PC-9 (cell line): ENCODE measurements at regions not wholly inside any gene's neighbourhood (a gene's known extent, or its start where the extent isn't known, plus 50 kb on each side); places are given as distances from the start of the nearest gene placed in this dataset.

Source experiments
- BruUV-seq: library from RNA; stranded (reverse); fragments of 400-500 nt; replicated peaks from 2 replicates; lab custom pipeline; 2021; lab: Mats Ljungman, UMichigan
- CTCF ChIA-PET: fragments of 300-600 bp; sonication (Branson Sonifier 250); formaldehyde crosslinking; loops from one replicate; lab custom pipeline; 2022; ENCODE audit warnings: antibody characterized with exemption; lab: Charles Lee
- POLR2A ChIA-PET: fragments of 300-600 bp; sonication (Branson Sonifier 250); formaldehyde crosslinking; loops from one replicate; lab custom pipeline; 2022; ENCODE audit warnings: antibody characterized with exemption; ENCODE audit not compliant: unreplicated experiment; lab: Charles Lee
- DNase-seq, 2 experiments: peaks; one replicate each; pipeline versions ENCODE4 v3.0.0 to v3.0.0-alpha.2; 2015 to 2022; ENCODE audit warnings: mixed read lengths in 1 of 2
- H2AFZ ChIP-seq: fragments of 200-600 bp; sonication (generic); 2 replicates; pipeline ENCODE4 v1.8.1; 2017; ENCODE audit warnings: antibody characterized with exemption
- H3F3A ChIP-seq: fragments of 200-600 bp; sonication (generic); 2 replicates; pipeline ENCODE4 v1.8.1; 2017; ENCODE audit warnings: antibody characterized with exemption, mild to moderate bottlenecking, low read depth; ENCODE audit not compliant: insufficient read depth
- H3K27ac ChIP-seq: fragments of 200-600 bp; sonication (generic); 2 replicates; pipeline ENCODE4 v1.6.1; 2016; ENCODE audit warnings: mixed run types
- H3K27me3 ChIP-seq: fragments of 200-600 bp; sonication (generic); 2 replicates; pipeline ENCODE4 v1.6.1; 2016; ENCODE audit warnings: low read depth, mixed run types; ENCODE audit not compliant: insufficient read depth
- H3K36me3 ChIP-seq: fragments of 200-600 bp; sonication (generic); 2 replicates; pipeline ENCODE4 v1.6.1; 2016; ENCODE audit warnings: low read depth, mixed run types
- H3K4me1 ChIP-seq: fragments of 200-600 bp; sonication (generic); replicated peaks from 2 replicates; pipeline ENCODE4 v1.6.1; 2016; ENCODE audit warnings: mixed run types; ENCODE audit not compliant: insufficient read depth
- H3K4me2 ChIP-seq: fragments of 200-600 bp; sonication (generic); 2 replicates; pipeline ENCODE4 v1.6.1; 2017; ENCODE audit warnings: mixed run types
- H3K4me3 ChIP-seq: fragments of 200-600 bp; sonication (generic); 2 replicates; pipeline ENCODE4 v1.6.1; 2016; ENCODE audit warnings: mixed run types
- H3K79me2 ChIP-seq: fragments of 200-600 bp; sonication (generic); 2 replicates; pipeline ENCODE4 v1.6.1; 2017; ENCODE audit warnings: low read depth, mixed run types
- H3K9me2 ChIP-seq: fragments of 200-600 bp; sonication (generic); 2 replicates; pipeline ENCODE4 v1.8.1; 2017; ENCODE audit warnings: mild to moderate bottlenecking; ENCODE audit not compliant: insufficient read depth
- H3K9me3 ChIP-seq: fragments of 200-600 bp; sonication (generic); 2 replicates; pipeline ENCODE4 v1.8.1; 2016; ENCODE audit warnings: low read depth; ENCODE audit not compliant: insufficient read depth
- H4K20me1 ChIP-seq: fragments of 200-600 bp; sonication (generic); 2 replicates; pipeline ENCODE4 v1.8.1; 2017; ENCODE audit not compliant: insufficient read depth
- EZH2 ChIP-seq: fragments of 200-600 bp; sonication (generic); IDR thresholded peaks from 2 replicates; pipeline ENCODE4 v1.8.0; 2017; ENCODE audit warnings: antibody characterized with exemption, low read depth
- intact Hi-C: fragments of 100-400 bp; cut with micrococcal nuclease; formaldehyde crosslinking; loops from one replicate; pipeline ENCODE4 v1.10.0; 2022; ENCODE audit not compliant: unreplicated experiment
- TF ChIP-seq, protein P1 (sequence below): fragments of 200-600 bp; sonication (generic); conservative IDR thresholded peaks from 2 replicates; pipeline ENCODE4 v1.6.1; 2017; ENCODE audit warnings: mixed run types, antibody characterized with exemption, mild to moderate bottlenecking, moderate library complexity

DNA sequence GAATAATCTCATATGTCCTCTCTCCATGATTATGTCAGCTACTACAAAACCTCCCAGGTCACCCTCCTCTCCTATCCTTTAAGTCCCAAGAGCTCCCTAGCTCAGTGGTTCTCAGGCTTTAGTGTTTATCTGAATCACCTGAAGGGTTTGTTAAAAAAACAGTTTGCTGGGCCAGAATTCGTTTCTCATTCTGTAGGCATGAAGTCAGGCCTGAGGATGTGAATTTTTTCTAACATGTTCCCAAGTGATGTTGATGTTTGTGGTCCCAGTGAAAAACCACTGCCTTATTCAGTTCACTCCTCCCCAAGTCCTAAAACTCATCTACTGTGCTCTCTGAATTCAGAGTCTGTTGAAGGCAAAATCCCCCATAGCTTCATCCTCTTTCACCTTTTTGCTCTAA lies 241.4 kb downstream of the ETNK1 start:
- H3K27ac ChIP-seq, result no peak overlapping the region
- no TSS peak for BruUV-seq
- no peaks in the 10 kb centered on the region for H3F3A ChIP-seq
- no peaks in the 10 kb centered on the region for H3K9me3 ChIP-seq
- H4K20me1 ChIP-seq, result no peaks in the 10 kb centered on the region
- no peaks in the 10 kb centered on the region for H3K36me3 ChIP-seq
- no peak overlapping the region for H2AFZ ChIP-seq
- no peaks in the 10 kb centered on the region for H3K79me2 ChIP-seq
- peaks cover 15% of the 10 kb centered on the region for H3K27me3 ChIP-seq
- intact Hi-C loops, result no loop called here
- no peak for DNase-seq
- TF ChIP-seq, protein P1, sequence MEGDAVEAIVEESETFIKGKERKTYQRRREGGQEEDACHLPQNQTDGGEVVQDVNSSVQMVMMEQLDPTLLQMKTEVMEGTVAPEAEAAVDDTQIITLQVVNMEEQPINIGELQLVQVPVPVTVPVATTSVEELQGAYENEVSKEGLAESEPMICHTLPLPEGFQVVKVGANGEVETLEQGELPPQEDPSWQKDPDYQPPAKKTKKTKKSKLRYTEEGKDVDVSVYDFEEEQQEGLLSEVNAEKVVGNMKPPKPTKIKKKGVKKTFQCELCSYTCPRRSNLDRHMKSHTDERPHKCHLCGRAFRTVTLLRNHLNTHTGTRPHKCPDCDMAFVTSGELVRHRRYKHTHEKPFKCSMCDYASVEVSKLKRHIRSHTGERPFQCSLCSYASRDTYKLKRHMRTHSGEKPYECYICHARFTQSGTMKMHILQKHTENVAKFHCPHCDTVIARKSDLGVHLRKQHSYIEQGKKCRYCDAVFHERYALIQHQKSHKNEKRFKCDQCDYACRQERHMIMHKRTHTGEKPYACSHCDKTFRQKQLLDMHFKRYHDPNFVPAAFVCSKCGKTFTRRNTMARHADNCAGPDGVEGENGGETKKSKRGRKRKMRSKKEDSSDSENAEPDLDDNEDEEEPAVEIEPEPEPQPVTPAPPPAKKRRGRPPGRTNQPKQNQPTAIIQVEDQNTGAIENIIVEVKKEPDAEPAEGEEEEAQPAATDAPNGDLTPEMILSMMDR, result no peak
- TF ChIP-seq EZH2, result no peak
- no peaks in the 10 kb centered on the region for H3K4me1 ChIP-seq
- H3K4me2 ChIP-seq, result no peak overlapping the region
- H3K9me2 ChIP-seq, result no peaks in the 10 kb centered on the region
- ChIA-PET POLR2A (no interaction called here), CTCF (no interaction called here)
- no peak overlapping the region for H3K4me3 ChIP-seq

DNA sequence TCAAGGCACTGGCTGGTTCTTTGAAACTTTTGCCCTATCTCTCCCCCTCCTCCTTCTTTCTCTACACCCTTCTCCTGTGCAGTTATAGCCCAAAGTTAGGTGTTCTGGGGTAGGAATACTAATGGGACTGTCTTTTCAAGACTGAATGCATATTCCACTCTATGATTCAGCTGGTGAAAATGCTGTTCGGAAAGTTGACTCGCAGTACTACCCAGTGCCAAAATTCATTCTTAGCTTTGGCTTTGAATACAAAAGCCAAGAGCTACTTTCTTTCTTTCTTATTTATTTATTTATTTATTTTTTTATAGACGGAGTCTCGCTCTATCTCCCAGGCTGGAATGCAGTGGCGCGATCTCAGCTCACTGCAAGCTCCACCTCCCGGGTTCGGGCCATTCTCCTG lies 249.2 kb downstream of the ETNK1 start:
- ChIA-PET POLR2A (no interaction called here), CTCF (no interaction called here)
- H3K4me3 ChIP-seq, result no peak overlapping the region
- no peaks in the 10 kb centered on the region for H3F3A ChIP-seq
- no peak overlapping the region for H3K4me2 ChIP-seq
- no peaks in the 10 kb centered on the region for H3K36me3 ChIP-seq
- H3K9me2 ChIP-seq, result no peaks in the 10 kb centered on the region
- TF ChIP-seq EZH2, result no peak
- TF ChIP-seq, protein P1, result no peak
- H3K4me1 ChIP-seq, result no peaks in the 10 kb centered on the region
- no peak overlapping the region for H3K27ac ChIP-seq
- no peaks in the 10 kb centered on the region for H3K9me3 ChIP-seq
- no peak overlapping the region for H2AFZ ChIP-seq
- H3K27me3 ChIP-seq, result no peaks in the 10 kb centered on the region
- H3K79me2 ChIP-seq, result no peaks in the 10 kb centered on the region
- H4K20me1 ChIP-seq, result no peaks in the 10 kb centered on the region
- BruUV-seq, result no TSS peak
- intact Hi-C loops, result no loop called here
- DNase-seq, result no peak

DNA sequence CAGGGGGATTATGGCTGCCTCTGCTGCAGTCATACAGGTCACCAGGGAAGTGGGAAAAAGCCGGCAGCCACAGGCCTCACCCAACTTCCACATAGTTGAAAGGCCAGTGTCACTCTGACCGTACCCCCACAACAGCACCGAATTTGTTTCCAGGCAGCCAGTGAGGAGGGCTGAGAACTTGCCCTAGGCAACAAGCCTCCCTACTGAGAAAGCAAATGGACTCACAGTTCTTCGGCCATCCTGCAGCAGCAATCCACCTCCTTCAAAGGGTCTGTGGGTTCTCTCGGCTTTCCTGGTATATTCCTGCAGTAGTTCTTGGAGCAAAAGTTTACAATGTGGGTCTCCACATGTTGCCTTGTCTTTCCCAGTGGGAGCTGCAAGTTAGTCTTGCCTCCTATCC lies 251.3 kb downstream of the ETNK1 start:
- no peak for TF ChIP-seq EZH2
- TF ChIP-seq, protein P1, result no peak
- no TSS peak for BruUV-seq
- Histone ChIP-seq H4K20me1 (no peaks in the 10 kb centered on the region), H3K4me2 (no peak overlapping the region), H3K79me2 (no peaks in the 10 kb centered on the region), H3K27me3 (peaks cover 2% of the 10 kb centered on the region; the same call in 1 of the 2 replicates), H3K36me3 (no peaks in the 10 kb centered on the region), H2AFZ (no peak overlapping the region), H3K4me3 (no peak overlapping the region), H3K9me2 (no peaks in the 10 kb centered on the region), H3K9me3 (no peaks in the 10 kb centered on the region), H3F3A (no peaks in the 10 kb centered on the region), H3K27ac (no peak overlapping the region), H3K4me1 (no peaks in the 10 kb centered on the region)
- ChIA-PET POLR2A (no interaction called here), CTCF (no interaction called here)
- intact Hi-C loops, result no loop called here
- no peak for DNase-seq
